Hepatocyte (in vitro differentiated cells): ENCODE measurements at regions not wholly inside any gene's neighbourhood (a gene's known extent, or its start where the extent isn't known, plus 50 kb on each side); places are given as distances from the start of the nearest gene placed in this dataset.

ENCODE experiments used
- DNase-seq: peaks from one replicate; pipeline ENCODE4 v3.0.0-alpha.2; 2016; ENCODE audit warnings: low spot score
- H2AFZ ChIP-seq: fragments of 200-600 bp; sonication (generic); 2 replicates; pipeline ENCODE4 v1.6.0; 2016; ENCODE audit warnings: antibody characterized with exemption, mild to moderate bottlenecking
- H3K27ac ChIP-seq: fragments of 200-600 bp; sonication (generic); 2 replicates; pipeline ENCODE4 v1.5.1; 2016; ENCODE audit warnings: mild to moderate bottlenecking
- H3K27me3 ChIP-seq: fragments of 200-600 bp; sonication (generic); 2 replicates; pipeline ENCODE4 v1.6.1; 2016
- H3K36me3 ChIP-seq: fragments of 200-600 bp; sonication (generic); replicated peaks from 2 replicates; pipeline ENCODE4 v1.5.1; 2016; ENCODE audit warnings: low read depth; ENCODE audit not compliant: insufficient read depth
- H3K4me1 ChIP-seq: fragments of 200-600 bp; sonication (generic); 2 replicates; pipeline ENCODE4 v1.5.1; 2016; ENCODE audit warnings: mild to moderate bottlenecking, moderate library complexity; ENCODE audit not compliant: insufficient read depth
- H3K4me2 ChIP-seq: fragments of 200-600 bp; sonication (generic); 2 replicates; pipeline ENCODE4 v1.6.0; 2016
- H3K4me3 ChIP-seq: fragments of 200-600 bp; sonication (generic); 2 replicates; pipeline ENCODE4 v1.5.1; 2016; ENCODE audit warnings: mild to moderate bottlenecking
- H3K79me2 ChIP-seq: fragments of 200-600 bp; sonication (generic); 2 replicates; pipeline ENCODE4 v1.6.0; 2017; ENCODE audit warnings: mild to moderate bottlenecking
- H3K9me2 ChIP-seq: fragments of 200-600 bp; sonication (generic); replicated peaks from 2 replicates; pipeline ENCODE4 v1.6.0; 2017; ENCODE audit warnings: mild to moderate bottlenecking; ENCODE audit not compliant: insufficient read depth
- H3K9me3 ChIP-seq: fragments of 200-600 bp; sonication (generic); 2 replicates; pipeline ENCODE4 v1.5.1; 2016; ENCODE audit warnings: low read depth, mild to moderate bottlenecking
- H4K20me1 ChIP-seq: fragments of 200-600 bp; sonication (generic); 2 replicates; pipeline ENCODE4 v1.6.0; 2016; ENCODE audit warnings: mild to moderate bottlenecking; ENCODE audit not compliant: insufficient read depth, poor library complexity, severe bottlenecking
- EZH2 ChIP-seq: fragments of 200-600 bp; sonication (generic); IDR thresholded peaks from 2 replicates; pipeline ENCODE4 v1.6.1; 2016; ENCODE audit warnings: antibody characterized with exemption, mild to moderate bottlenecking, borderline replicate concordance
- EZH2phosphoT487 ChIP-seq: fragments of 200-600 bp; sonication (generic); IDR thresholded peaks from one replicate; pipeline ENCODE4 v1.6.1; 2018; ENCODE audit warnings: antibody characterized with exemption, mild to moderate bottlenecking, low read depth, moderate library complexity; ENCODE audit not compliant: unreplicated experiment, severe bottlenecking
- WGBS: methylation state at CpG from one replicate; pipeline ENCODE4 v1.1.6; 2016; ENCODE audit warnings: low lambda C conversion rate; ENCODE audit errors: missing lambda C conversion rate; 5-methylcytosine and 5-hydroxymethylcytosine counted together
- TF ChIP-seq, protein P1 (sequence below): fragments of 200-600 bp; sonication (generic); IDR thresholded peaks from 2 replicates; pipeline ENCODE4 v1.5.1; 2016; ENCODE audit warnings: antibody characterized with exemption, mild to moderate bottlenecking; ENCODE audit not compliant: poor library complexity

DNA sequence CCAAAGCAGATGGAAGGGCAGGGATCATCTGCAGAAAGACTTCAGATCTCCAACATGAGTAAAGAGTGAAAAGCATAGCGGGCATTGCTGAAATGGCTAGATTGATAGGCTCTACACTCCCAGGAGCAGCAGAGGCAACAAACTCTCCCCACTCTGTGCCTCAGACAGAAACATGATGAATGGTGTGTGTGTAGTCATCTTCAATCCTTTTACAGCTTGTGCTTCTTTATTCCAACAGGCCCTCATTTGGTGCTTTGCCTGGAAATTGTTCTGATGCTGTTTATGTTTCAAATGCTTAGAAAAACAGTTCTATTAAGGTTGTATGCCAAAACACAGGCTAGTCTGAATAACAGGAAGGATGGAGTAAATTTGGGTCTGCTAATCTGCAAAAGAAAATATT lies 176.2 kb downstream of the DMRTA1 start:
- Histone ChIP-seq H3K36me3 (no peaks in the 10 kb centered on the region), H2AFZ (no peak overlapping the region), H3K27me3 (no peaks in the 10 kb centered on the region), H3K4me3 (no peak overlapping the region), H4K20me1 (no peaks in the 10 kb centered on the region), H3K9me2 (no peaks in the 10 kb centered on the region), H3K27ac (no peak overlapping the region), H3K4me1 (no peaks in the 10 kb centered on the region), H3K4me2 (no peak overlapping the region), H3K9me3 (no peaks in the 10 kb centered on the region), H3K79me2 (no peaks in the 10 kb centered on the region)
- no peak for TF ChIP-seq EZH2phosphoT487
- TF ChIP-seq, protein P1, sequence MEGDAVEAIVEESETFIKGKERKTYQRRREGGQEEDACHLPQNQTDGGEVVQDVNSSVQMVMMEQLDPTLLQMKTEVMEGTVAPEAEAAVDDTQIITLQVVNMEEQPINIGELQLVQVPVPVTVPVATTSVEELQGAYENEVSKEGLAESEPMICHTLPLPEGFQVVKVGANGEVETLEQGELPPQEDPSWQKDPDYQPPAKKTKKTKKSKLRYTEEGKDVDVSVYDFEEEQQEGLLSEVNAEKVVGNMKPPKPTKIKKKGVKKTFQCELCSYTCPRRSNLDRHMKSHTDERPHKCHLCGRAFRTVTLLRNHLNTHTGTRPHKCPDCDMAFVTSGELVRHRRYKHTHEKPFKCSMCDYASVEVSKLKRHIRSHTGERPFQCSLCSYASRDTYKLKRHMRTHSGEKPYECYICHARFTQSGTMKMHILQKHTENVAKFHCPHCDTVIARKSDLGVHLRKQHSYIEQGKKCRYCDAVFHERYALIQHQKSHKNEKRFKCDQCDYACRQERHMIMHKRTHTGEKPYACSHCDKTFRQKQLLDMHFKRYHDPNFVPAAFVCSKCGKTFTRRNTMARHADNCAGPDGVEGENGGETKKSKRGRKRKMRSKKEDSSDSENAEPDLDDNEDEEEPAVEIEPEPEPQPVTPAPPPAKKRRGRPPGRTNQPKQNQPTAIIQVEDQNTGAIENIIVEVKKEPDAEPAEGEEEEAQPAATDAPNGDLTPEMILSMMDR: no peak
- TF ChIP-seq EZH2: no peak
- 86% methylated on average over 1 of the region's 1 CpG for WGBS
- no peak for DNase-seq

DNA sequence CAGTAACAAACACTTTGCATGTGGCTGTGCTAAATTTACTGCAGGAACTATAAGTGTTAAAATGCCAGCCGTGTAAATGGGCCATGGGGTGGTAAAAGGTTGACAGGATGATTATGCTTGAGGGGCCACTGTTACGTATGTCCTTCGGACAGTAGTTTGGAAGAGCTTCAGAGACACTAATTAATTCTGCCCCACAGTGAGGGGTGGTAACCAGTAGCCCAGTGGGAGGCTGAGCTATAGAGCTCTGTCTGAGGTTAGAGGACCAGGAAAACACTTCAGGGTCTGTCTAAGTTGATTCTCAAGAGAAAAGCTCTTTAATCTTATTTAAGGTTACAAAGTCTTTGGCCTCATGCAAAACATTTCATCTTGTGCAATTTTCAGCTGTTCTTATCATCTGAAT lies 176.6 kb downstream of the DMRTA1 start:
- Histone ChIP-seq H3K9me3 (no peaks in the 10 kb centered on the region), H3K36me3 (no peaks in the 10 kb centered on the region), H3K27ac (no peak overlapping the region), H3K4me3 (no peak overlapping the region), H3K9me2 (no peaks in the 10 kb centered on the region), H2AFZ (no peak overlapping the region), H3K79me2 (no peaks in the 10 kb centered on the region), H3K4me2 (no peak overlapping the region), H3K4me1 (no peaks in the 10 kb centered on the region), H4K20me1 (no peaks in the 10 kb centered on the region), H3K27me3 (no peaks in the 10 kb centered on the region)
- DNase-seq: no peak
- TF ChIP-seq, protein P1: no peak
- TF ChIP-seq EZH2phosphoT487 (no peak), EZH2 (no peak)
- WGBS: 65% methylated on average over 3 of the region's 3 CpGs

DNA sequence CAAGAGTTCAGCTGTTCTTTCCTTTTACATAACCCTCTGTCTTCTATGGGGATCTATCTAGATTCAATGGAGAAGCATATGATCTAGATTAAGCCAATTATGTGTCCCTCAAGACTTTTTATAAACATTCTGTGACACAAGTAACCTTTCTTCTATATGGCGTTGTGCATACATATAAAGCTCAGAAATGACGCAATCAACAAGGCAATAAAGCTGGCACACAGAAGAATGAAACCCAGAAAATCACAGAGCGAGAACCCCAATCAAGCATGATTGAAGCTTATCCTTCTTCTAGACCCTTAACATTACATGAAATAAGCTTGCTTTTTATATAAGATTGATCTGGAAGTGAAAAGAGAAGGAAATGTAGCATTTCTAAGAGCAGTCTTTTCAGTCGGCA lies 178.9 kb downstream of the DMRTA1 start:
- H3K79me2 ChIP-seq: no peaks in the 10 kb centered on the region
- WGBS: 89% methylated on average over 4 of the region's 4 CpGs
- no peak overlapping the region for H3K4me2 ChIP-seq
- no peak overlapping the region for H3K27ac ChIP-seq
- no peaks in the 10 kb centered on the region for H3K9me3 ChIP-seq
- no peaks in the 10 kb centered on the region for H3K27me3 ChIP-seq
- H2AFZ ChIP-seq: no peak overlapping the region
- no peak for TF ChIP-seq EZH2phosphoT487
- TF ChIP-seq EZH2: no peak
- TF ChIP-seq, protein P1: no peak
- no peak overlapping the region for H3K4me3 ChIP-seq
- H3K4me1 ChIP-seq: no peaks in the 10 kb centered on the region
- no peaks in the 10 kb centered on the region for H3K36me3 ChIP-seq
- H4K20me1 ChIP-seq: no peaks in the 10 kb centered on the region
- H3K9me2 ChIP-seq: no peaks in the 10 kb centered on the region
- no peak for DNase-seq

DNA sequence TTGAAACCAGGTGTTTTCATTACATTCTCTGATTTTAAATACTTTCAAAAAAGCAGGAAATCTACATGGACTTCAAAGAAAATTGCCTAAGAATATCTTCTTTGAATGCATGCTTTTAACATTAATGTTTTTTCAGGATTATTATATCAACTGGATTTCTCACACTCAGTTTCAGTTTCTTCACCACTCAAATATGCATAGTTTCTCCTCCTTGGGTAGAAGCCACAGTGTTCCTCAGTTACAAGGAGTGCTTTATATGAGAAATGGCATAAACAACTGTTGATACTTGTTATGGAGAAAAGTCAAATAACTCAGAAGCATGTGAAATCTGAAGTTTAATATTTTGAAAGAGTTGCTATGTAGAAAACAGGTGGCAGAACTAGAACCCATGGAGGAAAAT lies 196.9 kb downstream of the DMRTA1 start:
- Histone ChIP-seq H3K36me3 (no peaks in the 10 kb centered on the region), H2AFZ (no peak overlapping the region), H4K20me1 (no peaks in the 10 kb centered on the region), H3K9me3 (no peaks in the 10 kb centered on the region), H3K4me3 (no peak overlapping the region), H3K27me3 (no peaks in the 10 kb centered on the region), H3K9me2 (no peaks in the 10 kb centered on the region), H3K79me2 (no peaks in the 10 kb centered on the region), H3K4me1 (no peaks in the 10 kb centered on the region), H3K27ac (no peak overlapping the region), H3K4me2 (no peak overlapping the region)
- TF ChIP-seq EZH2: no peak
- TF ChIP-seq, protein P1: no peak
- no peak for DNase-seq
